ENCODE measurements at regions not wholly inside any gene's neighbourhood (a gene's known extent, or its start where the extent isn't known, plus 50 kb on each side); places are given as distances from the start of the nearest gene placed in this dataset.

- Histone ChIP-seq H3K4me2 (ENCODE audit: low read length) (no peak overlapping the region), H4K91ac (ENCODE audit: low read depth, low read length) (no peak overlapping the region), H3K36me3 (ENCODE audit: control insufficient read depth in 1 of 2, insufficient read depth in 2 of 2, low read length in 2 of 2) (no peaks in the 10 kb centered on the region), H2AK5ac (ENCODE audit: low read length) (no peak overlapping the region), H3K9ac (ENCODE audit: low read length) (no peak overlapping the region), H3K27ac (ENCODE audit: low read depth, low read length) (no peak overlapping the region), H2BK12ac (ENCODE audit: low read length) (no peak overlapping the region), H3K4me3 (ENCODE audit: low read depth, low read length) (no peak overlapping the region), H3K4me1 (ENCODE audit: control insufficient read depth in 1 of 2, insufficient read depth in 2 of 2, low read length in 2 of 2) (no peaks in the 10 kb centered on the region), H2BK120ac (ENCODE audit: insufficient read depth, low read length, poor library complexity) (no peak overlapping the region), H2BK5ac (ENCODE audit: low read depth, low read length, poor library complexity) (no peak overlapping the region), H3K23ac (ENCODE audit: low read length) (no peak overlapping the region), H3K14ac (ENCODE audit: low read length) (no peak overlapping the region), H3K18ac (ENCODE audit: low read length) (no peak overlapping the region), H3K79me1 (ENCODE audit: low read length) (no peaks in the 10 kb centered on the region), H3K4ac (ENCODE audit: low read depth, low read length) (no peak overlapping the region), H4K12ac (ENCODE audit: low read depth, low read length) (no peak overlapping the region), H3K9me3 (ENCODE audit: insufficient read depth, low read depth, low read length) (peaks cover 3% of the 10 kb centered on the region), H4K8ac (ENCODE audit: low read depth, low read length) (no peak overlapping the region), H3K27me3 (ENCODE audit: insufficient read depth, low read length) (no peaks in the 10 kb centered on the region), H2AFZ (ENCODE audit: insufficient read depth, low read length, poor library complexity) (no peak overlapping the region), H3K79me2 (ENCODE audit: control insufficient read depth, insufficient read depth, low read length, poor library complexity) (no peaks in the 10 kb centered on the region)
- WGBS (ENCODE audit: extremely low coverage, insufficient coverage, insufficient read length) = no CpG with 5 or more reads among the region's 18 CpGs
- DNase-seq = no peak
These were observed 86.7 kb upstream of the RET start for GRCh38 chr10:42990016-42990720.

GRCh38 chr10:42990721-42991441 lies 86.0 kb upstream of the RET start:
- Histone ChIP-seq H3K9me3 (ENCODE audit: insufficient read depth, low read depth, low read length) (peaks cover 3% of the 10 kb centered on the region), H2BK120ac (ENCODE audit: insufficient read depth, low read length, poor library complexity) (no peak overlapping the region)

GRCh38 chr10:42991442-42992098 lies 85.3 kb upstream of the RET start:
- no peak overlapping the region for H3K4me2 ChIP-seq (ENCODE audit: low read length)
- no peak overlapping the region for H2AFZ ChIP-seq (ENCODE audit: insufficient read depth, low read length, poor library complexity)
- H4K8ac ChIP-seq (ENCODE audit: low read depth, low read length) = no peak overlapping the region
- H3K27ac ChIP-seq (ENCODE audit: low read depth, low read length) = no peak overlapping the region
- H3K4me1 ChIP-seq (ENCODE audit: control insufficient read depth in 1 of 2, insufficient read depth in 2 of 2, low read length in 2 of 2) = no peaks in the 10 kb centered on the region
- H3K79me2 ChIP-seq (ENCODE audit: control insufficient read depth, insufficient read depth, low read length, poor library complexity) = no peaks in the 10 kb centered on the region
- no peak overlapping the region for H2BK120ac ChIP-seq (ENCODE audit: insufficient read depth, low read length, poor library complexity)
- H3K18ac ChIP-seq (ENCODE audit: low read length) = no peak overlapping the region
- H3K23ac ChIP-seq (ENCODE audit: low read length) = no peak overlapping the region
- no peak overlapping the region for H4K12ac ChIP-seq (ENCODE audit: low read depth, low read length)
- no peak overlapping the region for H4K91ac ChIP-seq (ENCODE audit: low read depth, low read length)
- no peak overlapping the region for H3K4me3 ChIP-seq (ENCODE audit: low read depth, low read length)
- peaks cover 3% of the 10 kb centered on the region for H3K9me3 ChIP-seq (ENCODE audit: insufficient read depth, low read depth, low read length)
- H3K14ac ChIP-seq (ENCODE audit: low read length) = no peak overlapping the region
- no peak overlapping the region for H3K9ac ChIP-seq (ENCODE audit: low read length)
- H3K79me1 ChIP-seq (ENCODE audit: low read length) = no peaks in the 10 kb centered on the region
- H2BK5ac ChIP-seq (ENCODE audit: low read depth, low read length, poor library complexity) = no peak overlapping the region
- no peaks in the 10 kb centered on the region for H3K27me3 ChIP-seq (ENCODE audit: insufficient read depth, low read length)
- H3K36me3 ChIP-seq (ENCODE audit: control insufficient read depth in 1 of 2, insufficient read depth in 2 of 2, low read length in 2 of 2) = no peaks in the 10 kb centered on the region
- H2AK5ac ChIP-seq (ENCODE audit: low read length) = no peak overlapping the region
- no CpG with 5 or more reads among the region's 10 CpGs for WGBS (ENCODE audit: extremely low coverage, insufficient coverage, insufficient read length)
- no peak overlapping the region for H2BK12ac ChIP-seq (ENCODE audit: low read length)
- no peak for DNase-seq
- no peak overlapping the region for H3K4ac ChIP-seq (ENCODE audit: low read depth, low read length)

More at GRCh38 chr10:42990721-42991441, 86.0 kb upstream of the RET start:
- no CpG with 5 or more reads among the region's 18 CpGs for WGBS (ENCODE audit: extremely low coverage, insufficient coverage, insufficient read length)
- H4K91ac ChIP-seq (ENCODE audit: low read depth, low read length) = no peak overlapping the region
- no peak overlapping the region for H3K4me3 ChIP-seq (ENCODE audit: low read depth, low read length)
- no peak overlapping the region for H3K23ac ChIP-seq (ENCODE audit: low read length)
- H2BK5ac ChIP-seq (ENCODE audit: low read depth, low read length, poor library complexity) = no peak overlapping the region
- no peaks in the 10 kb centered on the region for H3K4me1 ChIP-seq (ENCODE audit: control insufficient read depth in 1 of 2, insufficient read depth in 2 of 2, low read length in 2 of 2)
- H3K79me1 ChIP-seq (ENCODE audit: low read length) = no peaks in the 10 kb centered on the region
- H3K4ac ChIP-seq (ENCODE audit: low read depth, low read length) = no peak overlapping the region
- H2BK12ac ChIP-seq (ENCODE audit: low read length) = no peak overlapping the region
- H3K27ac ChIP-seq (ENCODE audit: low read depth, low read length) = no peak overlapping the region
- no peak overlapping the region for H2AK5ac ChIP-seq (ENCODE audit: low read length)
- no peak overlapping the region for H3K9ac ChIP-seq (ENCODE audit: low read length)
- H3K36me3 ChIP-seq (ENCODE audit: control insufficient read depth in 1 of 2, insufficient read depth in 2 of 2, low read length in 2 of 2) = no peaks in the 10 kb centered on the region
- H3K27me3 ChIP-seq (ENCODE audit: insufficient read depth, low read length) = no peaks in the 10 kb centered on the region
- H2AFZ ChIP-seq (ENCODE audit: insufficient read depth, low read length, poor library complexity) = no peak overlapping the region
- no peak overlapping the region for H3K14ac ChIP-seq (ENCODE audit: low read length)
- H3K79me2 ChIP-seq (ENCODE audit: control insufficient read depth, insufficient read depth, low read length, poor library complexity) = no peaks in the 10 kb centered on the region
- no peak overlapping the region for H4K12ac ChIP-seq (ENCODE audit: low read depth, low read length)
- H3K18ac ChIP-seq (ENCODE audit: low read length) = no peak overlapping the region
- no peak overlapping the region for H3K4me2 ChIP-seq (ENCODE audit: low read length)
- no peak for DNase-seq
- no peak overlapping the region for H4K8ac ChIP-seq (ENCODE audit: low read depth, low read length)

GRCh38 chr10:42992156-42992956 lies 84.5 kb upstream of the RET start:
- no peak overlapping the region for H2AK5ac ChIP-seq (ENCODE audit: low read length)
- no peak overlapping the region for H3K4me3 ChIP-seq (ENCODE audit: low read depth, low read length)
- no peak overlapping the region for H2BK12ac ChIP-seq (ENCODE audit: low read length)
- H3K23ac ChIP-seq (ENCODE audit: low read length) = no peak overlapping the region
- no peak for DNase-seq
- no peak overlapping the region for H3K14ac ChIP-seq (ENCODE audit: low read length)
- H3K4ac ChIP-seq (ENCODE audit: low read depth, low read length) = no peak overlapping the region
- no peak overlapping the region for H4K12ac ChIP-seq (ENCODE audit: low read depth, low read length)
- H4K8ac ChIP-seq (ENCODE audit: low read depth, low read length) = no peak overlapping the region
- H3K27ac ChIP-seq (ENCODE audit: low read depth, low read length) = no peak overlapping the region
- WGBS (ENCODE audit: extremely low coverage, insufficient coverage, insufficient read length) = no CpG with 5 or more reads among the region's 12 CpGs
- no peak overlapping the region for H2BK5ac ChIP-seq (ENCODE audit: low read depth, low read length, poor library complexity)
- no peaks in the 10 kb centered on the region for H3K4me1 ChIP-seq (ENCODE audit: control insufficient read depth in 1 of 2, insufficient read depth in 2 of 2, low read length in 2 of 2)
- no peaks in the 10 kb centered on the region for H3K36me3 ChIP-seq (ENCODE audit: control insufficient read depth in 1 of 2, insufficient read depth in 2 of 2, low read length in 2 of 2)
- H2BK120ac ChIP-seq (ENCODE audit: insufficient read depth, low read length, poor library complexity) = no peak overlapping the region
- no peak overlapping the region for H3K18ac ChIP-seq (ENCODE audit: low read length)
- H3K79me2 ChIP-seq (ENCODE audit: control insufficient read depth, insufficient read depth, low read length, poor library complexity) = no peaks in the 10 kb centered on the region
- H3K27me3 ChIP-seq (ENCODE audit: insufficient read depth, low read length) = no peaks in the 10 kb centered on the region
- peaks cover 3% of the 10 kb centered on the region for H3K9me3 ChIP-seq (ENCODE audit: insufficient read depth, low read depth, low read length)
- no peak overlapping the region for H3K9ac ChIP-seq (ENCODE audit: low read length)
- no peak overlapping the region for H2AFZ ChIP-seq (ENCODE audit: insufficient read depth, low read length, poor library complexity)
- no peak overlapping the region for H4K91ac ChIP-seq (ENCODE audit: low read depth, low read length)
- no peaks in the 10 kb centered on the region for H3K79me1 ChIP-seq (ENCODE audit: low read length)
- no peak overlapping the region for H3K4me2 ChIP-seq (ENCODE audit: low read length)

Data from trophoblast cell (in vitro differentiated cells and primary cell).